HFFc6 (cell line): ENCODE measurements at regions not wholly inside any gene's neighbourhood (a gene's known extent, or its start where the extent isn't known, plus 50 kb on each side); places are given as distances from the start of the nearest gene placed in this dataset.
"Not testable (repeated sequence)": the region's sequence is repeated elsewhere in the genome, so short reads cannot be mapped to it uniquely, and the experiment has no call there.

ENCODE experiments used
- DNase-seq: peaks from one replicate; pipeline ENCODE4 v3.0.0-alpha.2; 2018
- H3K27ac Mint-ChIP-seq: 2 replicates; pipeline ENCODE4 v1.8.0; 2020; ENCODE audit warnings: mild to moderate bottlenecking, mixed read lengths
- H3K27me3 Mint-ChIP-seq: 2 replicates; pipeline ENCODE4 v1.8.0; 2021; ENCODE audit warnings: mild to moderate bottlenecking, moderate library complexity, mixed read lengths; ENCODE audit not compliant: insufficient read depth
- H3K36me3 Mint-ChIP-seq: 2 replicates; pipeline ENCODE4 v1.8.0; 2021; ENCODE audit warnings: low read depth, mixed read lengths
- H3K4me1 Mint-ChIP-seq: 2 replicates; pipeline ENCODE4 v1.8.0; 2020; ENCODE audit warnings: low read depth, mixed read lengths
- H3K4me3 Mint-ChIP-seq: 2 replicates; pipeline ENCODE4 v1.8.0; 2020; ENCODE audit warnings: mild to moderate bottlenecking, moderate library complexity, mixed read lengths
- H3K9me3 Mint-ChIP-seq: 2 replicates; pipeline ENCODE4 v1.8.0; 2020; ENCODE audit warnings: mild to moderate bottlenecking, mixed read lengths
- CTCF ChIP-seq: fragments of 200-600 bp; sonication (generic); IDR thresholded peaks from 2 replicates; pipeline ENCODE4 v1.5.0; 2021; ENCODE audit warnings: antibody characterized with exemption, mild to moderate bottlenecking

GRCh38 chr1:220448217-220448616 is 79.7 kb upstream of the MARK1 start:
- no peak for DNase-seq
- Mint-ChIP-seq H3K4me1 (no peaks in the 10 kb centered on the region), H3K9me3 (peaks cover 15% of the 10 kb centered on the region), H3K36me3 (no peaks in the 10 kb centered on the region; the same call in 1 of the 2 replicates), H3K27me3 (peaks cover 3% of the 10 kb centered on the region), H3K4me3 (no peak overlapping the region), H3K27ac (no peak overlapping the region)
- TF ChIP-seq CTCF, result no peak

- H3K4me1 Mint-ChIP-seq, H3K27ac Mint-ChIP-seq, H3K36me3 Mint-ChIP-seq, H3K27me3 Mint-ChIP-seq, H3K4me3 Mint-ChIP-seq, DNase-seq: not testable (repeated sequence)
- H3K9me3 Mint-ChIP-seq, result peaks cover 23% of the 10 kb centered on the region
Measured at GRCh38 chr1:220444586-220444985, 83.3 kb upstream of the MARK1 start.

GRCh38 chr1:220441211-220441610 is 86.7 kb upstream of the MARK1 start:
- Mint-ChIP-seq H3K4me3 (no peak overlapping the region), H3K36me3 (no peaks in the 10 kb centered on the region; the same call in 1 of the 2 replicates), H3K9me3 (peaks cover 15% of the 10 kb centered on the region), H3K4me1 (no peaks in the 10 kb centered on the region), H3K27ac (no peak overlapping the region), H3K27me3 (no peaks in the 10 kb centered on the region; the same call in 1 of the 2 replicates)
- DNase-seq, result no peak
- no peak for TF ChIP-seq CTCF

GRCh38 chr1:220438741-220439140 is 89.2 kb upstream of the MARK1 start:
- no peaks in the 10 kb centered on the region for H3K4me1 Mint-ChIP-seq
- no peak overlapping the region for H3K4me3 Mint-ChIP-seq
- H3K27ac Mint-ChIP-seq, result no peak overlapping the region
- no peak for TF ChIP-seq CTCF
- no peak for DNase-seq
- no peaks in the 10 kb centered on the region; the same call in 1 of the 2 replicates for H3K27me3 Mint-ChIP-seq
- H3K9me3 Mint-ChIP-seq, result peaks cover 14% of the 10 kb centered on the region
- H3K36me3 Mint-ChIP-seq, result no peaks in the 10 kb centered on the region; the same call in 1 of the 2 replicates

- TF ChIP-seq CTCF, result no peak
- Mint-ChIP-seq H3K27me3 (no peaks in the 10 kb centered on the region; the same call in 1 of the 2 replicates), H3K9me3 (peaks cover 12% of the 10 kb centered on the region), H3K4me1 (no peaks in the 10 kb centered on the region), H3K4me3 (no peak overlapping the region), H3K36me3 (no peaks in the 10 kb centered on the region), H3K27ac (no peak overlapping the region)
- DNase-seq, result no peak
Measured at GRCh38 chr1:220432408-220432807, 95.5 kb upstream of the MARK1 start.

- H3K27ac Mint-ChIP-seq, result no peak overlapping the region
- DNase-seq, result no peak
- no peak for TF ChIP-seq CTCF
- no peaks in the 10 kb centered on the region; the same call in 1 of the 2 replicates for H3K27me3 Mint-ChIP-seq
- H3K36me3 Mint-ChIP-seq, result no peaks in the 10 kb centered on the region
- H3K9me3 Mint-ChIP-seq, result peaks cover 14% of the 10 kb centered on the region
- no peaks in the 10 kb centered on the region for H3K4me1 Mint-ChIP-seq
- H3K4me3 Mint-ChIP-seq, result no peak overlapping the region
Measured at GRCh38 chr1:220431554-220432239, 96.2 kb upstream of the MARK1 start.
